ENCODE measurements at regions not wholly inside any gene's neighbourhood (a gene's known extent, or its start where the extent isn't known, plus 50 kb on each side); places are given as distances from the start of the nearest gene placed in this dataset.
"Not testable (repeated sequence)": the region's sequence is repeated elsewhere in the genome, so short reads cannot be mapped to it uniquely, and the experiment has no call there.

DNA sequence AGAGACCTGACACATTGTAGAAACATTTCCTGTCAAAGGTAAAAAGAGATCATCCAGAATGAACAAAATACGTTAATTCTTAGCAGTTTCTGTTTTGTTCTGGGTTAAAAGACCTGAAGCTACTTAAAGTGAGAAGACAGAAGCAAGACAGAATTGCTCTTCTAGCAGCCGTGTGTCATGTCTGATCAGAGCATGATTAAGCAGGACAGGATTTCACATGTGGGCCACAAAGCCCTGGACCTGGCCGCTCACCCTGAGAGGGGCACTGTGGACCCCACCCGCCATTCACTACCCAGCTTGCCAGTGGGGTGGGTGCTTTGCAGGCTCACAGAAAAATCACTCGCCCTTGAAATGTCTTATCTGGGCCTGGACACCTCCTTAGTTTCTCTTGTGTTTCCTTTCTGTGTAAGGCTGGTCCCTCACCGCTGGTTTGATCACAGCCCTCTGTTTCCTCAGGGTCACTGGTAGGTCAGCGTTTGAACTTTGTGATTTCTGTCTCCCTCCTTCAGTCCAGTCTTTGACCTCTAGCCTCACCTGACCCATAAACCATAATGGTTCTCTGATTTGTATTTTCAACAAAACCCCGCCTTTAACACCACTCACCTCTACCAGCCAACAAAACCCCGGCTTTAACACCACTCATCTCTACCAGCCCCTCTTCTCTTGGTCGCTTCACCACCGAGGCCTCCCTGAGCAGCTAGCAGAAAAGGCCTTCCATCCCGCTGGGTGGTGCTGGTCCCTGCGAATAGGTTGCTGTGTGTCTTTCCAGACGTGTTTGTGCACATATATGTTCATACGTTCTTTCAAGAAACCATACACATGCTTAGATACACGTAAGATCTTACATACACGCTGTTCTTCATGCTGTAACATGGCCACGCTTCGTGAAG lies 185.0 kb downstream of the OR4M2 start:
- TF ChIP-seq, protein P1, sequence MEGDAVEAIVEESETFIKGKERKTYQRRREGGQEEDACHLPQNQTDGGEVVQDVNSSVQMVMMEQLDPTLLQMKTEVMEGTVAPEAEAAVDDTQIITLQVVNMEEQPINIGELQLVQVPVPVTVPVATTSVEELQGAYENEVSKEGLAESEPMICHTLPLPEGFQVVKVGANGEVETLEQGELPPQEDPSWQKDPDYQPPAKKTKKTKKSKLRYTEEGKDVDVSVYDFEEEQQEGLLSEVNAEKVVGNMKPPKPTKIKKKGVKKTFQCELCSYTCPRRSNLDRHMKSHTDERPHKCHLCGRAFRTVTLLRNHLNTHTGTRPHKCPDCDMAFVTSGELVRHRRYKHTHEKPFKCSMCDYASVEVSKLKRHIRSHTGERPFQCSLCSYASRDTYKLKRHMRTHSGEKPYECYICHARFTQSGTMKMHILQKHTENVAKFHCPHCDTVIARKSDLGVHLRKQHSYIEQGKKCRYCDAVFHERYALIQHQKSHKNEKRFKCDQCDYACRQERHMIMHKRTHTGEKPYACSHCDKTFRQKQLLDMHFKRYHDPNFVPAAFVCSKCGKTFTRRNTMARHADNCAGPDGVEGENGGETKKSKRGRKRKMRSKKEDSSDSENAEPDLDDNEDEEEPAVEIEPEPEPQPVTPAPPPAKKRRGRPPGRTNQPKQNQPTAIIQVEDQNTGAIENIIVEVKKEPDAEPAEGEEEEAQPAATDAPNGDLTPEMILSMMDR (IDR thresholded peaks at IDR 0.05; ENCODE audit: insufficient read depth in 1 of 2, low read depth in 1 of 2, low read length in 1 of 2, severe bottlenecking in 1 of 2, unreplicated experiment in 1 of 2), result no peak
- H3K36me3 Mint-ChIP-seq (ENCODE audit: insufficient read depth, unreplicated experiment), result no peaks in the 10 kb centered on the region
- POLR2A ChIA-PET, result no interaction called here
- H3K4me3 ChIP-seq (ENCODE audit: low read depth, low read length), result no peak overlapping the region
- no TSS peak for BruUV-seq (replicated peaks)
- H3K9me3 ChIP-seq, result no peaks in the 10 kb centered on the region
- CTCF ChIA-PET, result no interaction called here
- no peaks in the 10 kb centered on the region for H3K36me3 ChIP-seq (ENCODE audit: control insufficient read depth, insufficient read depth, low read length)
- no peak overlapping the region for H3K27ac Mint-ChIP-seq (ENCODE audit: unreplicated experiment)
- no peaks in the 10 kb centered on the region for H3K27me3 ChIP-seq (replicated peaks; ENCODE audit: control insufficient read depth, insufficient read depth, low read length)
- no peaks in the 10 kb centered on the region for H3K4me1 ChIP-seq
- no peaks in the 10 kb centered on the region for H3K9me3 Mint-ChIP-seq (ENCODE audit: unreplicated experiment)
- no peaks in the 10 kb centered on the region for H3K4me1 Mint-ChIP-seq (ENCODE audit: low read depth, unreplicated experiment)
- no peaks in the 10 kb centered on the region for H3K27me3 Mint-ChIP-seq (ENCODE audit: insufficient read depth, unreplicated experiment)
- H3K4me3 Mint-ChIP-seq (ENCODE audit: unreplicated experiment), result no peak overlapping the region
- intact Hi-C loops (cut with micrococcal nuclease; ENCODE audit: unreplicated experiment), result no loop called here
- no peak for DNase-seq

DNA sequence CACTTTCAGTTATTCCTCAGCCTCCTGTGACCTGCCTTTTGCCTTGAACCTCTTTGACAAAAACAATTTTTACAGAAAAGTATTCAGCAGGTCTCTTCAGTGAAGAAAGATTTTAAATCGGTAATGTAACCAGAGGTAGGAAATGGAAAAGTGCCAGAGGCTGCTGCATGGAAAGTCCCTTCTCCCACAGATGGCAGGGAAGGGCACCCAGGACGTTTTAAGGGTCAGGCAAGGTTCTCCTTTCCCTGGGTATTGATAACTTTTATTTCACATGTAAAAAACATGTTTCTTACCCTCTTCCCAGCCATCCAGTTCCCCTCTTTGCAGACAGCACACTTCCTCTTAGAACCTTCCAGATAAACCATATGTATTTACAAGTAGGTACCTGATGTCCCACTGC lies 185.6 kb downstream of the OR4M2 start:
- no peak overlapping the region for H3K4me3 ChIP-seq (ENCODE audit: low read depth, low read length)

DNA sequence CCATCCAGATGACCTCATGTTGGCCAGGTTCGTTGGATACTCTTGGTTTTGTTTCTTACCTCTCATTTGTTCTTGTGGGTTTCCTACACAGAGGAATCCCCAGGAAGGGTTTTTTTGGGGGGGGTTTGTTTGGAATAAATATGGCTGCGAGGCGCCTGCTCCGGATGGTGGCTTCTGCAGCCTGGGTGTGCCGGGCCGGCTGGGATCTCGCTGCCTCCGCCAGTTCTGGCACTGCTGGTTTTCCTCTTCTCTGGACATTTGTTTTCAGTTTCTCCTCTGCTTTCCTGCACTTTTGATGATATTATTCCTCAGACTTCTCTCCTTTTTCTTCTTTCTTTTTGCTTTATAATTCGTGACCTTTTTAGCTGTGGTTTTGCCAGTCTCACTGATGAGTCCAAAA lies 187.4 kb downstream of the OR4M2 start:
- no peaks in the 10 kb centered on the region for H3K9me3 ChIP-seq
- intact Hi-C loops (cut with micrococcal nuclease; ENCODE audit: unreplicated experiment), result no loop called here
- POLR2A ChIA-PET, result no interaction called here
- TF ChIP-seq, protein P1 (IDR thresholded peaks at IDR 0.05; ENCODE audit: insufficient read depth in 1 of 2, low read depth in 1 of 2, low read length in 1 of 2, severe bottlenecking in 1 of 2, unreplicated experiment in 1 of 2), result no peak
- no peak for DNase-seq
- no peak overlapping the region for H3K4me3 ChIP-seq (ENCODE audit: low read depth, low read length)
- Mint-ChIP-seq H3K9me3 (ENCODE audit: unreplicated experiment) (no peaks in the 10 kb centered on the region), H3K4me1 (ENCODE audit: low read depth, unreplicated experiment) (no peaks in the 10 kb centered on the region), H3K36me3 (ENCODE audit: insufficient read depth, unreplicated experiment) (no peaks in the 10 kb centered on the region), H3K27me3 (ENCODE audit: insufficient read depth, unreplicated experiment) (no peaks in the 10 kb centered on the region), H3K27ac (ENCODE audit: unreplicated experiment) (no peak overlapping the region), H3K4me3 (ENCODE audit: unreplicated experiment) (no peak overlapping the region)
- H3K27me3 ChIP-seq (replicated peaks; ENCODE audit: control insufficient read depth, insufficient read depth, low read length), result no peaks in the 10 kb centered on the region
- CTCF ChIA-PET, result no interaction called here
- no peaks in the 10 kb centered on the region for H3K36me3 ChIP-seq (ENCODE audit: control insufficient read depth, insufficient read depth, low read length)
- no peaks in the 10 kb centered on the region for H3K4me1 ChIP-seq
- BruUV-seq (replicated peaks), result no TSS peak

More for the DNA sequence above, 185.6 kb downstream of the OR4M2 start:
- Histone ChIP-seq H3K4me1 (no peaks in the 10 kb centered on the region), H3K27me3 (replicated peaks; ENCODE audit: control insufficient read depth, insufficient read depth, low read length) (no peaks in the 10 kb centered on the region), H3K36me3 (ENCODE audit: control insufficient read depth, insufficient read depth, low read length) (no peaks in the 10 kb centered on the region), H3K9me3 (no peaks in the 10 kb centered on the region)
- no peak for DNase-seq
- H3K36me3 Mint-ChIP-seq (ENCODE audit: insufficient read depth, unreplicated experiment), result no peaks in the 10 kb centered on the region
- no peaks in the 10 kb centered on the region for H3K9me3 Mint-ChIP-seq (ENCODE audit: unreplicated experiment)
- TF ChIP-seq, protein P1 (IDR thresholded peaks at IDR 0.05; ENCODE audit: insufficient read depth in 1 of 2, low read depth in 1 of 2, low read length in 1 of 2, severe bottlenecking in 1 of 2, unreplicated experiment in 1 of 2), result no peak
- no peaks in the 10 kb centered on the region for H3K4me1 Mint-ChIP-seq (ENCODE audit: low read depth, unreplicated experiment)
- POLR2A ChIA-PET, result no interaction called here
- CTCF ChIA-PET, result no interaction called here
- intact Hi-C loops (cut with micrococcal nuclease; ENCODE audit: unreplicated experiment), result no loop called here
- BruUV-seq (replicated peaks), result no TSS peak
- no peak overlapping the region for H3K4me3 Mint-ChIP-seq (ENCODE audit: unreplicated experiment)
- H3K27ac Mint-ChIP-seq (ENCODE audit: unreplicated experiment), result no peak overlapping the region
- no peaks in the 10 kb centered on the region for H3K27me3 Mint-ChIP-seq (ENCODE audit: insufficient read depth, unreplicated experiment)

- H3K4me3 Mint-ChIP-seq (ENCODE audit: unreplicated experiment); H3K27ac Mint-ChIP-seq (ENCODE audit: unreplicated experiment); POLR2A ChIA-PET; H3K4me1 ChIP-seq; H3K36me3 Mint-ChIP-seq (ENCODE audit: insufficient read depth, unreplicated experiment); H3K36me3 ChIP-seq (ENCODE audit: control insufficient read depth, insufficient read depth, low read length); H3K9me3 ChIP-seq; H3K4me3 ChIP-seq (ENCODE audit: low read depth, low read length); H3K27me3 Mint-ChIP-seq (ENCODE audit: insufficient read depth, unreplicated experiment); intact Hi-C loops (cut with micrococcal nuclease; ENCODE audit: unreplicated experiment); H3K4me1 Mint-ChIP-seq (ENCODE audit: low read depth, unreplicated experiment); BruUV-seq (replicated peaks); CTCF ChIA-PET; H3K9me3 Mint-ChIP-seq (ENCODE audit: unreplicated experiment); DNase-seq; H3K27me3 ChIP-seq (replicated peaks; ENCODE audit: control insufficient read depth, insufficient read depth, low read length): not testable (repeated sequence)
Observed at GRCh38 chr15:22268201-22268600, 187.9 kb downstream of the OR4M2 start.

- CTCF ChIA-PET; BruUV-seq (replicated peaks); H3K36me3 ChIP-seq (ENCODE audit: control insufficient read depth, insufficient read depth, low read length); H3K4me3 Mint-ChIP-seq (ENCODE audit: unreplicated experiment); H3K4me1 ChIP-seq; H3K9me3 ChIP-seq; H3K36me3 Mint-ChIP-seq (ENCODE audit: insufficient read depth, unreplicated experiment); H3K27ac Mint-ChIP-seq (ENCODE audit: unreplicated experiment); POLR2A ChIA-PET; H3K27me3 ChIP-seq (replicated peaks; ENCODE audit: control insufficient read depth, insufficient read depth, low read length); H3K4me3 ChIP-seq (ENCODE audit: low read depth, low read length); H3K27me3 Mint-ChIP-seq (ENCODE audit: insufficient read depth, unreplicated experiment); H3K9me3 Mint-ChIP-seq (ENCODE audit: unreplicated experiment); H3K4me1 Mint-ChIP-seq (ENCODE audit: low read depth, unreplicated experiment); DNase-seq; intact Hi-C loops (cut with micrococcal nuclease; ENCODE audit: unreplicated experiment): not testable (repeated sequence)
Observed at GRCh38 chr15:22268654-22269053, 188.3 kb downstream of the OR4M2 start.

All from Caco-2 (cell line).